GM12878 (cell line): ENCODE measurements at regions not wholly inside any gene's neighbourhood (a gene's known extent, or its start where the extent isn't known, plus 50 kb on each side); places are given as distances from the start of the nearest gene placed in this dataset.

ENCODE experiments used
- ATAC-seq: fragments of 200-7000 bp; cut with Tn5 transposase; 3 replicates; pipeline ENCODE4 v1.9.1; 2020; ENCODE audit warnings: mild to moderate bottlenecking, moderate library complexity
- BruUV-seq: library from RNA; stranded (reverse); fragments of 400-500 nt; replicated peaks from 2 replicates; lab custom pipeline; 2021; lab: Mats Ljungman, UMichigan
- CTCF ChIA-PET: fragments of 300-600 bp; sonication (Branson Sonifier 250); formaldehyde crosslinking; extraction: SDS; loops from one replicate; lab custom pipeline; 2021; ENCODE audit warnings: inconsistent platforms; lab: Yijun Ruan, JAX
- POLR2A ChIA-PET: fragments of 350-600 bp; formaldehyde crosslinking; extraction: SDS; loops from one replicate; lab custom pipeline; 2021; ENCODE audit warnings: inconsistent platforms; lab: Charles Lee
- RAD21 ChIA-PET: fragments of 300-600 bp; sonication (Branson Sonifier 250); formaldehyde crosslinking; loops from one replicate; lab custom pipeline; 2023; ENCODE audit warnings: antibody characterized with exemption; ENCODE audit not compliant: unreplicated experiment; lab: Charles Lee
- SMC1A ChIA-PET: fragments of 300-600 bp; sonication (Branson Sonifier 250); formaldehyde crosslinking; loops from one replicate; lab custom pipeline; 2023; ENCODE audit not compliant: unreplicated experiment, uncharacterized antibody; lab: Charles Lee
- DNase-seq: peaks from one replicate; pipeline ENCODE4 v3.0.0-alpha.2; 2011; ENCODE audit warnings: low read depth, low spot score
- FAIRE-seq: peaks from 3 replicates; lab custom pipeline; 2011; peaks lifted over from hg19 to GRCh38; lab: Jason Lieb, UNC
- H2AFZ ChIP-seq: 2 replicates; pipeline ENCODE4 v1.6.0; 2011; ENCODE audit warnings: low read depth, low read length, control low read depth; ENCODE audit not compliant: control insufficient read depth
- H3K27ac ChIP-seq: 2 replicates; pipeline ENCODE4 v1.5.1; 2011; ENCODE audit warnings: control low read depth; ENCODE audit not compliant: control insufficient read depth, insufficient read depth
- H3K27me3 ChIP-seq, 2 experiments: replicated peaks in 1 of 2; 2 replicates each; pipeline versions ENCODE4 v1.6.0 to v1.6.1; 2011; ENCODE audit warnings: low read length in 1 of 2; ENCODE audit not compliant: control insufficient read depth in 2 of 2, insufficient read depth in 2 of 2
- H3K36me3 ChIP-seq, 2 experiments: 2 replicates each; pipeline ENCODE4 v1.5.1; 2011; ENCODE audit warnings: low read length in 1 of 2; ENCODE audit not compliant: control insufficient read depth in 2 of 2, insufficient read depth in 2 of 2
- H3K4me1 ChIP-seq: 2 replicates; pipeline ENCODE4 v1.6.1; 2011; ENCODE audit warnings: mild to moderate bottlenecking, low read length, moderate library complexity, mixed read lengths; ENCODE audit not compliant: control insufficient read depth, insufficient read depth
- H3K4me2 ChIP-seq: 2 replicates; pipeline ENCODE4 v1.6.0; 2011; ENCODE audit warnings: control low read depth; ENCODE audit not compliant: control insufficient read depth, insufficient read depth
- H3K4me3 ChIP-seq: fragments of 200-600 bp; sonication (generic); 2 replicates; pipeline ENCODE4 v1.5.1; 2016
- H3K79me2 ChIP-seq: 2 replicates; pipeline ENCODE4 v1.6.0; 2011; ENCODE audit warnings: low read length; ENCODE audit not compliant: control insufficient read depth, insufficient read depth
- H3K9ac ChIP-seq: 2 replicates; pipeline ENCODE4 v1.8.0; 2011; ENCODE audit warnings: low read length, control low read depth, mixed read lengths; ENCODE audit not compliant: control insufficient read depth, insufficient read depth
- H3K9me3 ChIP-seq: replicated peaks from 3 replicates; pipeline ENCODE4 v1.5.1; 2011; ENCODE audit warnings: mild to moderate bottlenecking, low read length; ENCODE audit not compliant: control insufficient read depth, insufficient read depth
- H4K20me1 ChIP-seq: 2 replicates; pipeline ENCODE4 v1.6.0; 2011; ENCODE audit not compliant: control insufficient read depth, insufficient read depth
- ASH2L ChIP-seq: fragments of 300-600, 200-600 bp; sonication (generic); IDR thresholded peaks from 2 replicates; pipeline ENCODE4 v1.6.1; 2017; ENCODE audit warnings: low read depth, mild to moderate bottlenecking, borderline replicate concordance
- NBN ChIP-seq: fragments of 450-650 bp; IDR thresholded peaks from 2 replicates; pipeline ENCODE4 v1.6.1; 2016
- RAD51 ChIP-seq: fragments of 450-650 bp; IDR thresholded peaks from 2 replicates; pipeline ENCODE4 v1.6.1; 2016; ENCODE audit warnings: moderate library complexity, mild to moderate bottlenecking, inconsistent platforms
- SREBF2 ChIP-seq: IDR thresholded peaks from 2 replicates; pipeline ENCODE4 v1.6.1; 2012; ENCODE audit warnings: mild to moderate bottlenecking, low read length
- ZZZ3 ChIP-seq: IDR thresholded peaks from 2 replicates; pipeline ENCODE4 v1.6.1; 2011; ENCODE audit warnings: low read depth; ENCODE audit not compliant: control insufficient read depth, insufficient read length
- WGBS: methylation state at CpG from one replicate; pipeline ENCODE4 v1.1.6; 2016; ENCODE audit warnings: low lambda C conversion rate; ENCODE audit not compliant: insufficient replicate concordance, insufficient coverage; ENCODE audit errors: missing lambda C conversion rate; 5-methylcytosine and 5-hydroxymethylcytosine counted together
- in situ Hi-C: fragments of 300-500 bp; cut with MboI; formaldehyde crosslinking; loops from 9 replicates; pipeline ENCODE4 v1.14.3; 2018; ENCODE audit warnings: mixed read lengths
- intact Hi-C: fragments of 100-400 bp; cut with micrococcal nuclease; formaldehyde crosslinking; loops from one replicate; pipeline ENCODE4 v1.14.2; 2022; ENCODE audit not compliant: unreplicated experiment
- TF ChIP-seq, protein P1 (sequence below): fragments of 450-650 bp; IDR thresholded peaks from 2 replicates; pipeline ENCODE4 v1.6.1; 2017; ENCODE audit warnings: low read depth, mild to moderate bottlenecking, moderate library complexity
- TF ChIP-seq, protein P2 (sequence below): fragments of 450-650 bp; IDR thresholded peaks from 2 replicates; pipeline ENCODE4 v1.6.1; 2016; ENCODE audit warnings: mild to moderate bottlenecking
- TF ChIP-seq, protein P3 (sequence below): IDR thresholded peaks from 2 replicates; pipeline ENCODE4 v1.6.1; 2011; ENCODE audit warnings: low read depth, mild to moderate bottlenecking, low read length, moderate library complexity, borderline replicate concordance; ENCODE audit errors: extremely low read depth

DNA sequence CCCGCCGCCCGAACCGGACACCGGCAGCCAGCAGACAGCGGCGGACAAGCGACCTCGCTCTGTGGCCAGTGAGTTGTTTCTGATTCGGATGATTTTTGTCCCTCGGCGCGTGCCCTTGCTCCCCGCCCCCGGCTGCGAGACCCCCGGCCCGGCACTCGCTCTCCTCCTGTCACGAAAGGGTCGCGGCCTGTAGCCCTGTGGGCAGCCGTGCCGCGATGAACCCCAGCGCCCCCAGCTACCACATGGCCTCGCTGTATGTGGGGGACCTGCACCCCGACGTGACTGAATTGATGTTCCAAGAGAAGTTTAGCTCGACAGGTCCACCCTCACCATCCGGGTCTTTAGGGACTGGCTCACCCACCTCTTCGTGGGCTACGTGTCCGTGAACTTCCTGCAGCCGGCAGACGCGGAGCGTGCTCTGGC, 1257.5 kb upstream of the ACVR2A start (continued):
- TF ChIP-seq, protein P1, sequence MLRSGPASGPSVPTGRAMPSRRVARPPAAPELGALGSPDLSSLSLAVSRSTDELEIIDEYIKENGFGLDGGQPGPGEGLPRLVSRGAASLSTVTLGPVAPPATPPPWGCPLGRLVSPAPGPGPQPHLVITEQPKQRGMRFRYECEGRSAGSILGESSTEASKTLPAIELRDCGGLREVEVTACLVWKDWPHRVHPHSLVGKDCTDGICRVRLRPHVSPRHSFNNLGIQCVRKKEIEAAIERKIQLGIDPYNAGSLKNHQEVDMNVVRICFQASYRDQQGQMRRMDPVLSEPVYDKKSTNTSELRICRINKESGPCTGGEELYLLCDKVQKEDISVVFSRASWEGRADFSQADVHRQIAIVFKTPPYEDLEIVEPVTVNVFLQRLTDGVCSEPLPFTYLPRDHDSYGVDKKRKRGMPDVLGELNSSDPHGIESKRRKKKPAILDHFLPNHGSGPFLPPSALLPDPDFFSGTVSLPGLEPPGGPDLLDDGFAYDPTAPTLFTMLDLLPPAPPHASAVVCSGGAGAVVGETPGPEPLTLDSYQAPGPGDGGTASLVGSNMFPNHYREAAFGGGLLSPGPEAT = no peak
- no peak for TF ChIP-seq ZZZ3
- TF ChIP-seq, protein P2, sequence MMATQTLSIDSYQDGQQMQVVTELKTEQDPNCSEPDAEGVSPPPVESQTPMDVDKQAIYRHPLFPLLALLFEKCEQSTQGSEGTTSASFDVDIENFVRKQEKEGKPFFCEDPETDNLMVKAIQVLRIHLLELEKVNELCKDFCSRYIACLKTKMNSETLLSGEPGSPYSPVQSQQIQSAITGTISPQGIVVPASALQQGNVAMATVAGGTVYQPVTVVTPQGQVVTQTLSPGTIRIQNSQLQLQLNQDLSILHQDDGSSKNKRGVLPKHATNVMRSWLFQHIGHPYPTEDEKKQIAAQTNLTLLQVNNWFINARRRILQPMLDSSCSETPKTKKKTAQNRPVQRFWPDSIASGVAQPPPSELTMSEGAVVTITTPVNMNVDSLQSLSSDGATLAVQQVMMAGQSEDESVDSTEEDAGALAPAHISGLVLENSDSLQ = no peak
- no peak for TF ChIP-seq RAD51

DNA sequence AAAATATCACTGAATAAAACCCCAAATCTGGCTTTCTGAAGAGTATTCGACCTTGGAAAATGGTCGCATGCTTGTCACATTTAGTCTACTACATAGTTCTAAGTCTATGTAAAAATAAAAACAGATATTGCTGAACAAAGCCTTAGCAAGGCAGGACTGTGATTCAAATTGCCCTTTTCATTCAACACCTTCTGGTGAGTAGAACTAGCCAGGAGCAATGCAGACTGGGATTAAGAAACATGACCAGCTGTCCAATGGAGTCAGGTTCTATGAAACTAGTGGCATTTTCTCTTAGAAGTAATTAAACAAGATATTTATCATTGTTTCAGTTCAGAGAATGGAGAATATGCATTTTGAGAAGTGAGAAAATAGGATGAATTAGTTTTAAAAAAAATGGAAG, 1260.5 kb upstream of the ACVR2A start:
- Histone ChIP-seq H3K4me1 (no peaks in the 10 kb centered on the region), H3K27ac (no peak overlapping the region)

More for the DNA sequence above, 1260.5 kb upstream of the ACVR2A start:
- no peak for TF ChIP-seq ASH2L
- TF ChIP-seq, protein P3, sequence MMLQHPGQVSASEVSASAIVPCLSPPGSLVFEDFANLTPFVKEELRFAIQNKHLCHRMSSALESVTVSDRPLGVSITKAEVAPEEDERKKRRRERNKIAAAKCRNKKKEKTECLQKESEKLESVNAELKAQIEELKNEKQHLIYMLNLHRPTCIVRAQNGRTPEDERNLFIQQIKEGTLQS = no peak
- TF ChIP-seq NBN = no peak
- TF ChIP-seq SREBF2 = no peak
- H3K79me2 ChIP-seq = no peaks in the 10 kb centered on the region
- intact Hi-C loops = no loop called here
- RAD21 ChIA-PET = no interaction called here
- no peak for ATAC-seq
- no peak overlapping the region for H3K4me3 ChIP-seq
- CTCF ChIA-PET = no interaction called here
- H3K4me2 ChIP-seq = no peak overlapping the region
- BruUV-seq = no TSS peak
- H4K20me1 ChIP-seq = no peaks in the 10 kb centered on the region
- no peak for DNase-seq
- no peaks in the 10 kb centered on the region for H3K27me3 ChIP-seq
- in situ Hi-C loops = no loop called here
- POLR2A ChIA-PET = no interaction called here
- H3K36me3 ChIP-seq = no peaks in the 10 kb centered on the region
- SMC1A ChIA-PET = no interaction called here
- FAIRE-seq = no peak
- no peak overlapping the region for H3K9ac ChIP-seq
- WGBS = 21% methylated on average over 2 of the region's 2 CpGs
- H2AFZ ChIP-seq = no peak overlapping the region
- H3K9me3 ChIP-seq = no peaks in the 10 kb centered on the region
